Activated CD8-positive, alpha-beta memory T cell treated with anti-CD3 and anti-CD28 coated beads, Interleukin-2, amount 50 U/mL, for 24 hours (primary cell): ENCODE measurements at regions not wholly inside any gene's neighbourhood (a gene's known extent, or its start where the extent isn't known, plus 50 kb on each side); places are given as distances from the start of the nearest gene placed in this dataset.

ENCODE experiments used
- DNase-seq: peaks from one replicate; pipeline ENCODE4 v3.0.0-alpha.2; 2020; ENCODE audit errors: extremely low read depth

GRCh38 chr2:128380061-128380889 lies 61.6 kb upstream of the HS6ST1 start:
- DNase-seq, result no peak

GRCh38 chr2:128380961-128381938 lies 62.6 kb upstream of the HS6ST1 start:
- DNase-seq, result no peak

- DNase-seq, result no peak
Observed at GRCh38 chr2:128384446-128384845, 65.8 kb upstream of the HS6ST1 start.

- DNase-seq, result no peak
Observed at GRCh38 chr2:128384956-128385355, 66.3 kb upstream of the HS6ST1 start.

GRCh38 chr2:128385365-128385764 lies 66.7 kb upstream of the HS6ST1 start:
- no peak for DNase-seq

- no peak for DNase-seq
Observed at GRCh38 chr2:128386066-128386465, 67.4 kb upstream of the HS6ST1 start.

GRCh38 chr2:128388499-128388941 lies 69.9 kb upstream of the HS6ST1 start:
- DNase-seq, result no peak

- no peak for DNase-seq
Observed at GRCh38 chr2:128389388-128390086, 70.9 kb upstream of the HS6ST1 start.

GRCh38 chr2:128390256-128390990 lies 71.8 kb upstream of the HS6ST1 start:
- DNase-seq, result no peak

GRCh38 chr2:128390991-128391630 lies 72.4 kb upstream of the HS6ST1 start:
- DNase-seq, result no peak

GRCh38 chr2:128391679-128392078 lies 73.0 kb upstream of the HS6ST1 start:
- no peak for DNase-seq

- DNase-seq, result no peak
Observed at GRCh38 chr2:128392207-128392606, 73.5 kb upstream of the HS6ST1 start.

- DNase-seq, result no peak
Observed at GRCh38 chr2:128394007-128394730, 75.5 kb upstream of the HS6ST1 start.

- DNase-seq, result no peak
Observed at GRCh38 chr2:128395196-128395595, 76.5 kb upstream of the HS6ST1 start.

- DNase-seq, result no peak
Observed at GRCh38 chr2:128395640-128396499, 77.2 kb upstream of the HS6ST1 start.

GRCh38 chr2:128396500-128396891 lies 77.8 kb upstream of the HS6ST1 start:
- DNase-seq, result no peak

GRCh38 chr2:128396946-128397345 lies 78.3 kb upstream of the HS6ST1 start:
- DNase-seq, result no peak

- no peak for DNase-seq
Observed at GRCh38 chr2:128399256-128399655, 80.6 kb upstream of the HS6ST1 start.

GRCh38 chr2:128399690-128400291 lies 81.1 kb upstream of the HS6ST1 start:
- DNase-seq, result no peak
